ENCODE measurements at regions not wholly inside any gene's neighbourhood (a gene's known extent, or its start where the extent isn't known, plus 50 kb on each side); places are given as distances from the start of the nearest gene placed in this dataset.
"Not testable (repeated sequence)": the region's sequence is repeated elsewhere in the genome, so short reads cannot be mapped to it uniquely, and the experiment has no call there.

- TF ChIP-seq EP300 (IDR thresholded peaks at IDR 0.05; ENCODE audit: low read depth) (no peak), POLR2A (IDR thresholded peaks at IDR 0.05) (no peak), CTCF (IDR thresholded peaks at IDR 0.05) (no peak), POLR2AphosphoS5 (IDR thresholded peaks at IDR 0.05) (no peak)
- Histone ChIP-seq H3K9me3 (no peaks in the 10 kb centered on the region), H3K27ac (no peak overlapping the region), H3K36me3 (no peaks in the 10 kb centered on the region), H3K27me3 (no peaks in the 10 kb centered on the region), H3K4me1 (no peaks in the 10 kb centered on the region), H3K4me3 (no peak overlapping the region)
- intact Hi-C loops (cut with DNase I; ENCODE audit: low total_unique reads) (no loop called here), in situ Hi-C loops (cut with MboI; ENCODE audit: low pct_ligation_motif_present in 1 of 4, low pct_unique_long_range_greater_than_20kb in 1 of 4, low sequenced_read_pairs in 3 of 4) (no loop called here)
- no peak for DNase-seq
- 43 to 44% methylated on average over 2 of the region's 2 CpGs for WGBS, 2 donors (ENCODE audit: low coverage in 1 of 2)
Observed at GRCh38 chr15:98350276-98350675, 298.1 kb upstream of the IGF1R start.

GRCh38 chr15:98358274-98358673 is 290.1 kb upstream of the IGF1R start:
- H3K36me3 ChIP-seq; H3K27ac ChIP-seq; DNase-seq; H3K4me1 ChIP-seq; H3K9me3 ChIP-seq; H3K27me3 ChIP-seq; H3K4me3 ChIP-seq; in situ Hi-C loops (cut with MboI; ENCODE audit: low pct_ligation_motif_present in 1 of 4, low pct_unique_long_range_greater_than_20kb in 1 of 4, low sequenced_read_pairs in 3 of 4); intact Hi-C loops (cut with DNase I; ENCODE audit: low total_unique reads): not testable (repeated sequence)
- WGBS, 2 donors (ENCODE audit: low coverage in 1 of 2) = 93 to 100% methylated on average over 1 to 5 of the region's 5 CpGs

GRCh38 chr15:98358971-98359370 is 289.4 kb upstream of the IGF1R start:
- Histone ChIP-seq H3K27me3 (no peaks in the 10 kb centered on the region), H3K4me1 (no peaks in the 10 kb centered on the region), H3K27ac (no peak overlapping the region), H3K4me3 (no peak overlapping the region), H3K36me3 (no peaks in the 10 kb centered on the region), H3K9me3 (no peaks in the 10 kb centered on the region)
- DNase-seq = no peak
- no peak for TF ChIP-seq POLR2A (IDR thresholded peaks at IDR 0.05)
- TF ChIP-seq EP300 (IDR thresholded peaks at IDR 0.05; ENCODE audit: low read depth) = no peak
- no peak for TF ChIP-seq CTCF (IDR thresholded peaks at IDR 0.05)
- TF ChIP-seq POLR2AphosphoS5 (IDR thresholded peaks at IDR 0.05) = no peak
- intact Hi-C loops (cut with DNase I; ENCODE audit: low total_unique reads) (no loop called here), in situ Hi-C loops (cut with MboI; ENCODE audit: low pct_ligation_motif_present in 1 of 4, low pct_unique_long_range_greater_than_20kb in 1 of 4, low sequenced_read_pairs in 3 of 4) (no loop called here)
- 61 to 71% methylated on average over 4 to 8 of the region's 8 CpGs for WGBS, 2 donors (ENCODE audit: low coverage in 1 of 2)

- Histone ChIP-seq H3K36me3 (no peaks in the 10 kb centered on the region), H3K9me3 (no peaks in the 10 kb centered on the region), H3K27ac (no peak overlapping the region), H3K27me3 (no peaks in the 10 kb centered on the region), H3K4me1 (no peaks in the 10 kb centered on the region), H3K4me3 (no peak overlapping the region)
- no peak for DNase-seq
- no peak for TF ChIP-seq EP300 (IDR thresholded peaks at IDR 0.05; ENCODE audit: low read depth)
- TF ChIP-seq POLR2A (IDR thresholded peaks at IDR 0.05) = no peak
- no peak for TF ChIP-seq CTCF (IDR thresholded peaks at IDR 0.05)
- no peak for TF ChIP-seq POLR2AphosphoS5 (IDR thresholded peaks at IDR 0.05)
- intact Hi-C loops (cut with DNase I; ENCODE audit: low total_unique reads) = no loop called here
- in situ Hi-C loops (cut with MboI; ENCODE audit: low pct_ligation_motif_present in 1 of 4, low pct_unique_long_range_greater_than_20kb in 1 of 4, low sequenced_read_pairs in 3 of 4) = no loop called here
- 40 to 67% methylated on average over 1 to 2 of the region's 2 CpGs for WGBS, 2 donors (ENCODE audit: low coverage in 1 of 2)
Observed at GRCh38 chr15:98363416-98363815, 284.9 kb upstream of the IGF1R start.

GRCh38 chr15:98363955-98364354 is 284.4 kb upstream of the IGF1R start:
- Histone ChIP-seq H3K4me1 (no peaks in the 10 kb centered on the region), H3K27ac (no peak overlapping the region), H3K36me3 (no peaks in the 10 kb centered on the region), H3K27me3 (no peaks in the 10 kb centered on the region), H3K9me3 (no peaks in the 10 kb centered on the region), H3K4me3 (no peak overlapping the region)
- no peak for DNase-seq
- in situ Hi-C loops (cut with MboI; ENCODE audit: low pct_ligation_motif_present in 1 of 4, low pct_unique_long_range_greater_than_20kb in 1 of 4, low sequenced_read_pairs in 3 of 4) = no loop called here
- intact Hi-C loops (cut with DNase I; ENCODE audit: low total_unique reads) = no loop called here
- 52% methylated on average over 6 of the region's 6 CpGs; no CpG with 5 or more reads in 1 of the 2 donors for WGBS, 2 donors (ENCODE audit: low coverage in 1 of 2)
- TF ChIP-seq POLR2A (IDR thresholded peaks at IDR 0.05) = no peak
- no peak for TF ChIP-seq POLR2AphosphoS5 (IDR thresholded peaks at IDR 0.05)
- no peak for TF ChIP-seq CTCF (IDR thresholded peaks at IDR 0.05)
- no peak for TF ChIP-seq EP300 (IDR thresholded peaks at IDR 0.05; ENCODE audit: low read depth)
